IMR-90 (cell line): ENCODE measurements at regions not wholly inside any gene's neighbourhood (a gene's known extent, or its start where the extent isn't known, plus 50 kb on each side); places are given as distances from the start of the nearest gene placed in this dataset.

Source experiments
- ATAC-seq: fragments of 200-7000 bp; cut with Tn5 transposase; 2 replicates; pipeline ENCODE4 v1.9.1; 2020; ENCODE audit warnings: low read depth, mild to moderate bottlenecking, moderate library complexity
- BruUV-seq: library from RNA; stranded (reverse); fragments of 400-500 nt; replicated peaks from 2 replicates; lab custom pipeline; 2021; lab: Mats Ljungman, UMichigan
- CTCF ChIA-PET: fragments of 300-600 bp; formaldehyde crosslinking; extraction: SDS; loops from one replicate; lab custom pipeline; 2021; ENCODE audit warnings: antibody characterized with exemption; lab: Yijun Ruan, JAX
- POLR2A ChIA-PET: fragments of 300-600 bp; sonication (Branson Sonifier 250); formaldehyde crosslinking; loops from one replicate; lab custom pipeline; 2022; ENCODE audit warnings: antibody characterized with exemption; ENCODE audit not compliant: unreplicated experiment; lab: Charles Lee
- DNase-seq: peaks from one replicate; pipeline ENCODE4 v3.0.0; 2013
- H2AFZ ChIP-seq: replicated peaks from 2 replicates; pipeline ENCODE3; 2013; ENCODE audit warnings: low read length, mild to moderate bottlenecking; ENCODE audit not compliant: poor library complexity
- H2AK5ac ChIP-seq: 2 replicates; pipeline ENCODE4 v1.6.1; 2013; ENCODE audit warnings: low read depth, low read length, inconsistent platforms
- H2AK9ac ChIP-seq: replicated peaks from 2 replicates; pipeline ENCODE3; 2013; ENCODE audit warnings: mild to moderate bottlenecking, low read depth, low read length, moderate library complexity; ENCODE audit not compliant: poor library complexity
- H2BK120ac ChIP-seq: 2 replicates; pipeline ENCODE4 v1.6.1; 2013; ENCODE audit warnings: low read depth, low read length, inconsistent platforms
- H2BK15ac ChIP-seq: 3 replicates; pipeline ENCODE4 v1.6.1; 2013; ENCODE audit warnings: low read depth, low read length, inconsistent platforms
- H2BK20ac ChIP-seq: 2 replicates; pipeline ENCODE4 v1.6.1; 2013; ENCODE audit warnings: low read depth, mild to moderate bottlenecking, inconsistent platforms, low read length, moderate library complexity
- H2BK5ac ChIP-seq: 2 replicates; pipeline ENCODE4 v1.6.1; 2013; ENCODE audit warnings: mild to moderate bottlenecking, low read depth, low read length, inconsistent platforms; ENCODE audit not compliant: poor library complexity, severe bottlenecking
- H3K14ac ChIP-seq: replicated peaks from 2 replicates; pipeline ENCODE4 v1.6.1; 2013; ENCODE audit warnings: low read depth, low read length, inconsistent platforms
- H3K18ac ChIP-seq: 2 replicates; pipeline ENCODE4 v1.6.1; 2013; ENCODE audit warnings: low read depth, low read length, control low read depth
- H3K23ac ChIP-seq: 2 replicates; pipeline ENCODE4 v1.6.1; 2013; ENCODE audit warnings: low read depth, low read length, inconsistent platforms
- H3K27ac ChIP-seq: 2 replicates; pipeline ENCODE4 v1.5.1; 2013; ENCODE audit warnings: mild to moderate bottlenecking, control low read depth, low read length; ENCODE audit not compliant: insufficient read depth
- H3K27me3 ChIP-seq: 2 replicates; pipeline ENCODE4 v1.6.1; 2013; ENCODE audit warnings: low read length; ENCODE audit not compliant: control insufficient read depth, insufficient read depth
- H3K36me3 ChIP-seq: 2 replicates; pipeline ENCODE4 v1.6.1; 2013; ENCODE audit warnings: low read length, mixed read lengths; ENCODE audit not compliant: control insufficient read depth, insufficient read depth
- H3K4ac ChIP-seq: 2 replicates; pipeline ENCODE4 v1.6.1; 2013; ENCODE audit warnings: low read depth, low read length, inconsistent platforms
- H3K4me1 ChIP-seq: 2 replicates; pipeline ENCODE4 v1.6.1; 2013; ENCODE audit warnings: low read length, mixed read lengths; ENCODE audit not compliant: control insufficient read depth, insufficient read depth
- H3K4me2 ChIP-seq: 2 replicates; pipeline ENCODE4 v1.6.1; 2013; ENCODE audit warnings: low read depth, mild to moderate bottlenecking, control low read depth, low read length, moderate library complexity
- H3K4me3 ChIP-seq: 2 replicates; pipeline ENCODE4 v1.5.1; 2013; ENCODE audit warnings: low read depth, mild to moderate bottlenecking, control low read depth, low read length, moderate library complexity; ENCODE audit not compliant: insufficient read depth
- H3K56ac ChIP-seq: 2 replicates; pipeline ENCODE4 v1.6.1; 2013; ENCODE audit warnings: low read length, inconsistent platforms; ENCODE audit not compliant: insufficient read depth; ENCODE audit errors: extremely low read depth
- H3K79me1 ChIP-seq, 2 experiments: 2 replicates each; pipeline ENCODE4 v1.6.1; 2013; ENCODE audit warnings: low read length in 2 of 2, inconsistent platforms in 1 of 2, low read depth in 1 of 2
- H3K9ac ChIP-seq: 2 replicates; pipeline ENCODE4 v1.6.1; 2013; ENCODE audit warnings: low read depth, low read length, control low read depth
- H3K9me1 ChIP-seq: 2 replicates; pipeline ENCODE4 v1.6.1; 2013; ENCODE audit warnings: low read length, inconsistent platforms; ENCODE audit not compliant: insufficient read depth
- H3K9me3 ChIP-seq: 2 replicates; pipeline ENCODE4 v1.6.1; 2013; ENCODE audit warnings: low read length; ENCODE audit not compliant: control insufficient read depth, insufficient read depth
- H4K20me1 ChIP-seq: 2 replicates; pipeline ENCODE4 v1.6.1; 2013; ENCODE audit warnings: low read length, inconsistent platforms; ENCODE audit not compliant: insufficient read depth
- H4K5ac ChIP-seq: 2 replicates; pipeline ENCODE4 v1.6.1; 2013; ENCODE audit warnings: mild to moderate bottlenecking, low read depth, low read length, control low read depth
- H4K8ac ChIP-seq, 2 experiments: 2 replicates each; pipeline ENCODE4 v1.6.1; 2013; ENCODE audit warnings: low read depth in 2 of 2, low read length in 2 of 2, control low read depth in 1 of 2, inconsistent platforms in 1 of 2
- H4K91ac ChIP-seq: 2 replicates; pipeline ENCODE4 v1.6.1; 2013; ENCODE audit warnings: low read depth, low read length, inconsistent platforms; ENCODE audit not compliant: insufficient read depth
- BHLHE40 ChIP-seq: fragments of 150-350 bp; IDR thresholded peaks from 2 replicates; pipeline ENCODE4 v1.6.1; 2016; ENCODE audit warnings: mild to moderate bottlenecking, low read depth, low read length
- CEBPB ChIP-seq: IDR thresholded peaks from 2 replicates; pipeline ENCODE4 v1.6.1; 2012; ENCODE audit warnings: low read depth, low read length, improper control_type of control experiment
- CHD1 ChIP-seq: IDR thresholded peaks from 2 replicates; pipeline ENCODE4 v1.6.1; 2012; ENCODE audit warnings: low read depth, low read length, improper control_type of control experiment
- FOS ChIP-seq: fragments of 150-350 bp; IDR thresholded peaks from 2 replicates; pipeline ENCODE4 v1.6.1; 2016; ENCODE audit warnings: low read depth, low read length
- MAFK ChIP-seq: IDR thresholded peaks from 2 replicates; pipeline ENCODE4 v1.6.1; 2012; ENCODE audit warnings: low read depth, low read length, improper control_type of control experiment
- MAZ ChIP-seq: IDR thresholded peaks from 2 replicates; pipeline ENCODE4 v1.6.1; 2012; ENCODE audit warnings: low read depth, mild to moderate bottlenecking, low read length, improper control_type of control experiment, moderate library complexity, borderline replicate concordance
- MXI1 ChIP-seq: IDR thresholded peaks from 2 replicates; pipeline ENCODE4 v1.6.1; 2012; ENCODE audit warnings: low read depth, mild to moderate bottlenecking, low read length, moderate library complexity, borderline replicate concordance
- NFE2L2 ChIP-seq: fragments of 150-350 bp; IDR thresholded peaks from 2 replicates; pipeline ENCODE4 v1.6.1; 2016; ENCODE audit warnings: low read depth, mild to moderate bottlenecking, low read length
- POLR2A ChIP-seq: IDR thresholded peaks from 2 replicates; pipeline ENCODE4 v1.6.1; 2012; ENCODE audit warnings: mild to moderate bottlenecking, low read depth, low read length
- RAD21 ChIP-seq: IDR thresholded peaks from 2 replicates; pipeline ENCODE4 v1.6.1; 2012; ENCODE audit warnings: low read length, improper control_type of control experiment
- RCOR1 ChIP-seq: IDR thresholded peaks from 2 replicates; pipeline ENCODE4 v1.6.1; 2012; ENCODE audit warnings: mild to moderate bottlenecking, low read length, improper control_type of control experiment; ENCODE audit not compliant: insufficient replicate concordance
- RFX5 ChIP-seq: IDR thresholded peaks from 2 replicates; pipeline ENCODE4 v1.8.0; 2012; ENCODE audit warnings: low read depth, mild to moderate bottlenecking, low read length, moderate library complexity
- SMC3 ChIP-seq: fragments of 150-350 bp; IDR thresholded peaks from 2 replicates; pipeline ENCODE4 v1.6.1; 2016; ENCODE audit warnings: low read depth, mild to moderate bottlenecking, antibody characterized with exemption, low read length, moderate library complexity
- USF2 ChIP-seq: fragments of 150-350 bp; IDR thresholded peaks from 2 replicates; pipeline ENCODE4 v1.6.1; 2017; ENCODE audit warnings: mild to moderate bottlenecking, antibody characterized with exemption, low read length, low read depth
- WGBS, 2 experiments: methylation state at CpG; one replicate each; pipeline versions ENCODE4 v1.1.5 to v1.1.7; 2013; ENCODE audit warnings: missing lambda C conversion rate in 2 of 2; ENCODE audit not compliant: insufficient read length in 1 of 2; ENCODE audit errors: extremely low coverage in 2 of 2; 5-methylcytosine and 5-hydroxymethylcytosine counted together
- dilution Hi-C: fragments of 300-500 bp; cut with HindIII; formaldehyde crosslinking; loops from one replicate; pipeline ENCODE4 v1.14.3; 2018; ENCODE audit warnings: low sequenced_read_pairs; ENCODE audit not compliant: unreplicated experiment
- in situ Hi-C: fragments of 300-500 bp; cut with MboI; formaldehyde crosslinking; loops from 3 replicates; pipeline ENCODE4 v1.14.3; 2019; ENCODE audit warnings: low sequenced_read_pairs, inconsistent platforms, mixed read lengths
- intact Hi-C: fragments of 100-400 bp; cut with micrococcal nuclease; formaldehyde crosslinking; loops from 2 replicates; pipeline ENCODE4 v1.10.0; 2022
- TF ChIP-seq, protein P1 (sequence below): fragments of 150-350 bp; IDR thresholded peaks from 2 replicates; pipeline ENCODE4 v1.6.1; 2016; ENCODE audit warnings: low read depth, mild to moderate bottlenecking, low read length, moderate library complexity, borderline replicate concordance
- TF ChIP-seq, protein P2 (sequence below): conservative IDR thresholded peaks from 2 replicates; pipeline ENCODE4 v1.5.1; 2012; ENCODE audit warnings: mild to moderate bottlenecking, low read depth, low read length, improper control_type of control experiment

- no peak overlapping the region for H3K4me3 ChIP-seq
- no peak overlapping the region for H4K91ac ChIP-seq
- H3K27ac ChIP-seq = no peak overlapping the region
- ChIA-PET CTCF (no interaction called here), POLR2A (no interaction called here)
- H3K79me1 ChIP-seq = no peaks in the 10 kb centered on the region
- WGBS, 2 experiments = 83% methylated on average over 1 of the region's 6 CpGs; no CpG with 5 or more reads in 1 of the 2 experiments
- H2AK5ac ChIP-seq = no peak overlapping the region
- H3K9ac ChIP-seq = no peak overlapping the region
- no peak for DNase-seq
- H3K27me3 ChIP-seq = no peaks in the 10 kb centered on the region
- in situ Hi-C loops (no loop called here), intact Hi-C loops (no loop called here), dilution Hi-C loops (no loop called here)
- no peak overlapping the region for H3K23ac ChIP-seq
- no peaks in the 10 kb centered on the region for H4K20me1 ChIP-seq
- H2BK20ac ChIP-seq = no peak overlapping the region
- H3K9me3 ChIP-seq = no peaks in the 10 kb centered on the region
- no peaks in the 10 kb centered on the region for H3K36me3 ChIP-seq
- no peaks in the 10 kb centered on the region for H3K4me1 ChIP-seq
- H3K18ac ChIP-seq = no peak overlapping the region
- BruUV-seq = no TSS peak
- no peak for ATAC-seq
- no peak overlapping the region for H4K8ac ChIP-seq
- no peak overlapping the region for H2BK5ac ChIP-seq
- no peaks in the 10 kb centered on the region for H3K9me1 ChIP-seq
- TF ChIP-seq MXI1 = no peak
- TF ChIP-seq, protein P1, sequence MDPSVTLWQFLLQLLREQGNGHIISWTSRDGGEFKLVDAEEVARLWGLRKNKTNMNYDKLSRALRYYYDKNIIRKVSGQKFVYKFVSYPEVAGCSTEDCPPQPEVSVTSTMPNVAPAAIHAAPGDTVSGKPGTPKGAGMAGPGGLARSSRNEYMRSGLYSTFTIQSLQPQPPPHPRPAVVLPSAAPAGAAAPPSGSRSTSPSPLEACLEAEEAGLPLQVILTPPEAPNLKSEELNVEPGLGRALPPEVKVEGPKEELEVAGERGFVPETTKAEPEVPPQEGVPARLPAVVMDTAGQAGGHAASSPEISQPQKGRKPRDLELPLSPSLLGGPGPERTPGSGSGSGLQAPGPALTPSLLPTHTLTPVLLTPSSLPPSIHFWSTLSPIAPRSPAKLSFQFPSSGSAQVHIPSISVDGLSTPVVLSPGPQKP = no peak
- no peak for TF ChIP-seq USF2
- no peak for TF ChIP-seq RFX5
- TF ChIP-seq SMC3 = no peak
- TF ChIP-seq FOS = no peak
- no peak for TF ChIP-seq MAFK
- TF ChIP-seq CEBPB = no peak
- TF ChIP-seq BHLHE40 = no peak
- TF ChIP-seq RCOR1 = no peak
- TF ChIP-seq CHD1 = no peak
- no peak for TF ChIP-seq NFE2L2
- TF ChIP-seq, protein P2, sequence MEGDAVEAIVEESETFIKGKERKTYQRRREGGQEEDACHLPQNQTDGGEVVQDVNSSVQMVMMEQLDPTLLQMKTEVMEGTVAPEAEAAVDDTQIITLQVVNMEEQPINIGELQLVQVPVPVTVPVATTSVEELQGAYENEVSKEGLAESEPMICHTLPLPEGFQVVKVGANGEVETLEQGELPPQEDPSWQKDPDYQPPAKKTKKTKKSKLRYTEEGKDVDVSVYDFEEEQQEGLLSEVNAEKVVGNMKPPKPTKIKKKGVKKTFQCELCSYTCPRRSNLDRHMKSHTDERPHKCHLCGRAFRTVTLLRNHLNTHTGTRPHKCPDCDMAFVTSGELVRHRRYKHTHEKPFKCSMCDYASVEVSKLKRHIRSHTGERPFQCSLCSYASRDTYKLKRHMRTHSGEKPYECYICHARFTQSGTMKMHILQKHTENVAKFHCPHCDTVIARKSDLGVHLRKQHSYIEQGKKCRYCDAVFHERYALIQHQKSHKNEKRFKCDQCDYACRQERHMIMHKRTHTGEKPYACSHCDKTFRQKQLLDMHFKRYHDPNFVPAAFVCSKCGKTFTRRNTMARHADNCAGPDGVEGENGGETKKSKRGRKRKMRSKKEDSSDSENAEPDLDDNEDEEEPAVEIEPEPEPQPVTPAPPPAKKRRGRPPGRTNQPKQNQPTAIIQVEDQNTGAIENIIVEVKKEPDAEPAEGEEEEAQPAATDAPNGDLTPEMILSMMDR = no peak
- TF ChIP-seq MAZ = no peak
- TF ChIP-seq POLR2A = no peak
- TF ChIP-seq RAD21 = no peak
- H3K14ac ChIP-seq = no peak overlapping the region
- H2BK120ac ChIP-seq = no peak overlapping the region
- H2AK9ac ChIP-seq = no peak overlapping the region
- H3K4ac ChIP-seq = no peak overlapping the region
- H3K56ac ChIP-seq = no peak overlapping the region
- no peak overlapping the region for H3K4me2 ChIP-seq
- no peak overlapping the region for H2BK15ac ChIP-seq
- no peak overlapping the region for H4K5ac ChIP-seq
- no peak overlapping the region for H2AFZ ChIP-seq
Observed at GRCh38 chr13:71118779-71119364, 748.1 kb downstream of the DACH1 start.
